Hepatocyte (in vitro differentiated cells): ENCODE measurements at regions not wholly inside any gene's neighbourhood (a gene's known extent, or its start where the extent isn't known, plus 50 kb on each side); places are given as distances from the start of the nearest gene placed in this dataset.

ENCODE experiments used
- CTCF ChIP-seq: fragments of 200-600 bp; sonication (generic); IDR thresholded peaks from 2 replicates; pipeline ENCODE4 v1.5.1; 2016; ENCODE audit warnings: antibody characterized with exemption, mild to moderate bottlenecking; ENCODE audit not compliant: poor library complexity
- EZH2phosphoT487 ChIP-seq: fragments of 200-600 bp; sonication (generic); IDR thresholded peaks from one replicate; pipeline ENCODE4 v1.6.1; 2018; ENCODE audit warnings: antibody characterized with exemption, mild to moderate bottlenecking, low read depth, moderate library complexity; ENCODE audit not compliant: unreplicated experiment, severe bottlenecking

- TF ChIP-seq CTCF (no peak), EZH2phosphoT487 (no peak)
Observed at GRCh38 chr15:69609176-69609575, 156.6 kb downstream of the RPLP1 start.
